Ovary (tissue), 3 donors: ENCODE measurements at regions not wholly inside any gene's neighbourhood (a gene's known extent, or its start where the extent isn't known, plus 50 kb on each side); places are given as distances from the start of the nearest gene placed in this dataset.

Experiments used
- CTCF ChIP-seq, 3 donors: fragments of 450-650 bp in 2 of 3; fragments of 200-600 bp in 1 of 3; IDR thresholded peaks; one replicate each; pipeline versions ENCODE4 v1.5.1 to v1.8.0; 2016 to 2022; ENCODE audit warnings: antibody characterized with exemption in 3 of 3, mild to moderate bottlenecking in 1 of 3
- POLR2A ChIP-seq: fragments of 450-650 bp; IDR thresholded peaks from one replicate; pipeline ENCODE4 v1.6.1; 2017; ENCODE audit warnings: antibody characterized with exemption, mild to moderate bottlenecking, moderate library complexity
- donor health status: DM: no; HTN: no; CAD: no.

- TF ChIP-seq CTCF (IDR thresholded peaks at IDR 0.05) = no peak
- no peak for TF ChIP-seq POLR2A
Measured at GRCh38 chr5:155229135-155229534, 215.6 kb downstream of the KIF4B start.
